Stimulated activated CD4-positive, alpha-beta T cell treated with anti-CD3 and anti-CD28 coated beads, Interleukin-4, amount 100 ng/mL, for 1 hour (primary cell): ENCODE measurements at regions not wholly inside any gene's neighbourhood (a gene's known extent, or its start where the extent isn't known, plus 50 kb on each side); places are given as distances from the start of the nearest gene placed in this dataset.

ENCODE experiments used
- DNase-seq: peaks from one replicate; pipeline ENCODE4 v3.0.0-alpha.2; 2020

DNA sequence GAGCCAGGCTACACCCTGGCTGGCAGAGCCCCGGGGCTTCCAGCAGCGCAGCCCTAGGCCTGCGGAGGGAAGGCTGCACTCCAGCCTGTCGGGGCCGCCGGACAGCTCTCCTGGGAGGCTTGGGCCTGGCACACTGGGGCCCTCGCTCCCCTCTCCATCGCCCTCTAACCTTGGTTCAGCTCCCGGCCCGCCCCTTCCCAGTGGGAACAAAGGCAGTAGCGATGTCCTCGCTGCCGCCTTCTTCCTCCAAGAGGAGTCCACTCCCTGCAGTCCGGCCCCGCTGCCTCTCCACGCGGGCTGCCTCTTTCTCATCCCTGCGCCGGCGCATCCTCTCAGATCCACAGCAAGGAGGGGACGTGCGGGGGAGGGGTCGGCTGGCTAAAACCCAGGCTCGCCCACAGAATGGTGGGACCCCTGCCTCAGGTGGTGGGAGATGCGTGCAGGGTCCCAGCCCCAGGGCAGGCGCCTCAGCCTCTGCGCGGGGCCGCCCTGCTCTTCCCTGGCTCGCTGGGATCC is 138.1 kb downstream of the TWIST2 start:
- DNase-seq = no peak

DNA sequence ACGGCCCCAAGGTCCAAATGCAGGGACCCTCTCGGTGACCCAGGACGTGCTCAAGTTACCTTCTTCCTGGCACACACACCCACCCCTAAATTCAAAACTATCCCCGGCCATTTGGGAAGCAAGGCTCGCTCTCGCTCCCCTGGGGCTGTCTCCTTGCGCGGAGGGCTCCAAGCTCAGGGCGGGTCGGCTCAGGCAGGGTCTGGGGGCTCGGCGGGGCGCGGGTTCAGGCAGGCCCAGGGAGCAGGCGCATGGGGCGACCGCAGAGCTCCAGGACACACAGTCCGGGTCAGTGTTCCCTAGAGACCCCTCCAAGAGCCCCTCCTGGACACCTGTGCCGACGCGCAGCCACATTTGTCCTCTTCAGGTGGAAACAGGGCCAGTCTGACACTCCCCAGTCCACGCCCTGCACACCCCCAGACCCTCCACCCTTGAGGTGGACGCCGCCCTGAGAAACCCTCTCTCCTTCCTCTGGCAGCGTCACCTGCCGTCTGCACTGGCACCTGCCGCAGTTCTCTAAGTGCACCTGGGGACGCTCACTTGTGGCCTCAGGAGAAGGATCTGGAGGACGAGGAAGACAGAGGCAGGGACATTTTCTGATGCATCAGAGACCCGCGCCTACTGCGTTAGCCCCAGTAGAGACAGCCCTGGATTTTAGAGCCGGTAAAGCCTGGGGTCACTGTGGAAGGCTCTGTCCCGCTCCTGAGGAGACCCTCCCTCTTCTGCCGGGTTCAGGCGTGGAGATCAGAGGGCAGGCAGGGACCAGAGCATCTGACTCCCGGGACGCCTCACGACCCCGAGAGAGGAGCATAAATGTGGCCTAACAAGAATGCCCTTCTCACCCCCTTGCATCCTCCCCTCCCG is 138.8 kb downstream of the TWIST2 start:
- DNase-seq = no peak

DNA sequence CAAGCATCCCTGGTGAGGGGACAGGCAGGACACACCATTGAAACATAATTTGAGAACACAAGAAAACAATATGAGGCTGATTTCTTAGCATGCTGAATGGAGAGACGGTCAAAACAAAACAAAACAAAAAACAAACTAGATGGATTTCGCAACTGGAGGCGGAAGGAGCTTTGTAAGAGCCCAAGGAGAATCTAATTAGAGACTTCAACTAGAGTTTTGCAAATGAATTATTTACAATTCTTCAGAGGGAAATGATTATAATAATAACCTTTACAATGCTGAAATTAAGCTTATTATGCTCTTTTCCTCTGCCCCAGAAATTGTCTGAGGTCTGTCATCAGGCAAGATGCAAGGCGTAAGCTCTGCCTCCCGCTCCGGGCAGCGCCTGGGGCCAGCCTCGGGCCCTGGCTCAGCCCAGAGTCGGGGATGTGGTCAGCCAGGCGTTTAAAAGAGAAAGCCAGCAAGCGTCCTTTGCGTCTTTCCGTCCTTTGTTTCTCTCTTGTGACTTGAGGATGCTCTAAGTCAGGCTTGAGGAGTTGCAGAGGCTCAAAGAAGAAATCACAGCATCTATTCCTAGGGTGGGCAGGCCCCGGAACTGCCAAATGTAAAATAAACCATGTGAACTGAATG is 139.6 kb downstream of the TWIST2 start:
- DNase-seq = no peak

DNA sequence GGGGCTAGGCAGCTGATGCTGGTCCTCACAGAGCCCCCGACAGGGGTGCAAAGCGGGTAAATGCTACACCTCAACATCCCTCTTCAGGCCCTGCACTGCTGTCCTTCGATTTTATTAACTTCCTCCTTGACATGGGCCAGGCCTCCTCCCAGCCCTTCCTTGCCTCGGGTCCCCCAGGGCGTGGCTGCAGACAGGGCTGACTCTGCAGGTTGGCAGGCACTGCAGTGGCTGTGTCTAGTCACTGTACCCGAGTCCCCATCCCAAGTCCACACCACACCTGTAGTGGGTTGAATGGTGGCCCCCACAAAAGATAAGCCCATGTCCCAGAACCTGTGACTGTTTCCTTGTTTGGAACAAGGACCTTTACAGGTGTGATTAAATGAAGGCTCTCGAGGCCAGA is 140.2 kb downstream of the TWIST2 start:
- DNase-seq = no peak

DNA sequence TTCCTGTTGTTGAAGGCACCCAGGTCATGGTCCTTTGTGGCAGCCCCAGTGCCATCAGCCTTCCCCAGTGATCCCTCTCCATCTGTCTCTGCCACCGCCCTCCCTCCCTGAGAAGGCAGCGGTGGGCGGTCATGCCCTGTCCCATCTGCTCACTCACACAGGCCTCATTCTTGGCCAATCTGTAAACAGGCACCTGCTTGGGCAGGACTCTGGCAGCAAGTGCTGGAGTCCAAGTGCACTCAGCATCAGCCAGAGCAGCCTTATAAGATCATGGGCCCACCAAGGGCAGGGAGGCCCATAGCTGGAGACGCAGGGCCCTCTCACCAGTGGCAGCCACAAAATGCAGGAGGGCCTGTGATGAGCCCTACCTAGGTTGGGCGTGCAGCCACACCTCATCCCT is 140.9 kb downstream of the TWIST2 start:
- DNase-seq = no peak

DNA sequence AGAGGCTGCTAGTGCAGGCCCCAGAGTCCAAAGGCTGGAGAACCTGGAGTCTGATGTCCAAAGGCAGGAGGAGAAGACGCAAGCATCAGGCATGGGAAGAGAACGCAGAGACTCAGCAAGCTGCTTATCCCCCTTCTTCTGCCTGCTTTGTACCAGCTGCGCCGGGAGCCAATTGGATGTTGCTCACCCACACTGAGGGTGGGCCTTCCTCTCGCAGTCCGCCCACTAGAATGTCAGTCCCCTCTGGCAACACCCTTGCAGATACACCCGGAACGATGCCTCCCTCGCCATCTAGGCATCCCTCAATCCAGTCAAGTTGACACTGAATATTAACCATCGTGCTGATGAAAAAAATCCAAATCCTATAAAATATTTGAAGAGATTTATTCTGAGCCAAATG is 141.6 kb downstream of the TWIST2 start:
- DNase-seq = no peak

DNA sequence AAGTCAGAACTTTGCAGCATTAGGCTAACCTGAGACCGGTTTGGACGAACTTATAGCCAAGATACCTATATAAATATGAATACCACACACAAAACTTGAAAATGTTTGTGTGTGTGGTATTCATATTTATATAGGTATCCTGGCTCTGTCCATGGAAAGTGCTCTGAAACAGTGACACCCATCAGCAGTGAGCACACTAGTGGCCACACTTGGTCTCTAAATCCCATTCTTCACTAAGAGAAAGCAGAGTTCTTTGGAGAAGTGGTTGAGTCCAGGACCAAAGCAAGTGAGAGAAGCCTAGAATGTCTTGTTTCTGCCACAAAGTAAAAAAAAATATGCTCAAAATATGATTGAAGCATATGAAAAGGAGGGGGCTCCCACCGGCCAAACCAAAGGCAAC is 146.5 kb downstream of the TWIST2 start:
- DNase-seq = no peak

DNA sequence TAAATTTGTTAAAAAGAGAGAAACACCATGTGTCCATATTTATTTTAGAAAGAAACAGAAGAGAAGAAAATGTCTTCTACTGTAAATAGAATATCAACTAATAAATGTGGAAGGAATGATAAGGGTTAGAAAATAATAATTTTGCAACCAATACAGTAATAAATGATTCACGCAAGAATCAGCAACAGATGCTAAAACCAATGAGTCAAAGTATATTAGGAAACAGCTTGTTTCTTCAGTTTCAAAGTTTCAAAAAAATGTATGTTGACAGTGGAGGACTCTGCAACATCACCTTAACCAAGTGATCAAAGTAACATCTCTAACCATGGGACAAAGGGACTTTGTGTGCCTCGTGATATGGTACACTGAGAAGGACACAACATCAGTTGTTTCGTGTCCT is 147.0 kb downstream of the TWIST2 start:
- DNase-seq = no peak

DNA sequence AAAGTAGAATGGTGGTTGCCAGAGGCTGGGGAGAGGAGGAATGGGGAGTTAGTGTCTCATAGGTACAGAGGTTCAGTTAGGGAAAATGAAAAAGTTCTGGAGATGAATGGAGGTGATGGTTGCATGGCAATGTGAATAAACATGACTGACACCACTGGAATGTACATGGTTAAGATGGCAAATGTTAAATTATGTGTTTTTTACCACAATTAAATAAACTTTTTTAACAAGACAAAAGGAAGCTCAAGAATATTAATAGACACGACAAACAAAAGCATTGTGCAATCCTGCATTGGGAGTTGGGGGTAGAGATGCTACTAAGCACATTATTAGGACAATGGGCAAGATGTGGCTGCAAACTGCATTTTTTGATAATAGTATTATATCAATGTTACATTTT is 147.7 kb downstream of the TWIST2 start:
- DNase-seq = no peak

DNA sequence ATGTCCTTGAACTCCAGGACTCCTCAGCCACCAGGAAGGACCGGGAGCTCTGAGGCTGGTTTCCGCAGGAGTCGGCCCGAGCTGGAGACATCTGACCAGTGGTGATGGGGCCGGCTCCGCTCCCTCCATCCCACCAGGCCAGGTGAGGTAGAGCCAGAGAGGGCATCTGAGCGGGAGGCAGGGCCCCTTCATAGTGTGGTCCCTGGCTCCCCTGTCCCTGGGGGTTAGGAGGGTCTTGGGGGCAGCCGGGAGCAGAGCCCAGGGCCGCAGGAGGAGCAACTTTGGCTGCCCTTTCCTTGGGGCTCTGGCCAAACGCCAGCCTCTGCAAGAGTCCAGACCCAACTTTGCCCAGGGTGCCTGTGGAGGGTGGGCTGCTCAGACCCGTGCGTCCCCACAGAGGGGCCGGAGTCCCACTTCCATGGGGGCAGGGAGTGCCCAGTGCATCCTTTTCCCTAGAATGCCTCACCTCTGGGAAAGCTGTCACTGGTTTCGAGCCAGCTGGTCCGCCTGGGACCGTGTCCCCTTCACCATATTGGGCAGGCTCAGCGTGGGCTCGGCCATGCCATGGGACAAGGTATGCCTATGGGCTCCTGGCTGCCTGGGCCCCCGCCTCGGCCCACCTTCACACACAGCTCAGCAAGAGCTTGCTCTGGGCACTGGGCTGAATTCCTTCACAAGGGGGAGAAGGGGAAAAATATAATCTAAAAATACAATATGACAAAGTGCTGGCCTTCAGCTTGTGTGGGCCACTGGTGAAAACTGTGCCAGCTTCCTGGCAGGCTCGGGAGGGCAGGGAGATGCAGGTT is 148.6 kb downstream of the TWIST2 start:
- DNase-seq = no peak

DNA sequence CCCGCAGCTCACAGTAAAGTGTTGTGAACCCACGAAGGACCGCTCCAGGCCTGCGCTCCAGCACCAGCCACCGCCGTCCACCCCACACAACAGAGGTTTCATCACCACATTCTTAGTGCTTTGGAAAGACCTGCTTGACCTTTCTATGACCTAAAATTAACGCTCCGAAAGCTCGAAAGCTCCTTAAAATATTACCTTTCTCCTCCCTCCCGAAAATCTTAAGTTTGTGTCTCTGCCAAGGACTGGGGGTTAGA is 149.2 kb downstream of the TWIST2 start:
- no peak for DNase-seq

DNA sequence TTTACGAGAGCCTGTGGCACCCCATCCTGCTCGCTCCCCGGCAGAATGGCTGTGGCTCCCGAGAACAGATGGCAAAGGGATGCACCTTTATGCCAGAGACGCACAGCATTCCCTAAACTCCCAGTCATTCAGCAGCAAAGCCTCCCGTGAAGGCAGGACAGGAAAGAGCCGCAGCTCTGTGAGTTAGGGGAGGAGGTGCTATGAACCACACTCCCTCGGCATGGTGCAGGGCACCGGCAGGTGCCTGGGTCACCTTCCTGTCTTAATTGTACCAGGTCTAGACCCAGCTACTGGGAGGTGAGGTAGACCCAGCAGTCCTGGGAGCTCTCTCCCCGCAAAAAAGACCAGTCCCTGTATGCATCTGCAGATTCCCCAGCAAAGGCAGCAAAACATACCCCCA is 149.8 kb downstream of the TWIST2 start:
- no peak for DNase-seq
